HFFc6 (cell line): ENCODE measurements at regions not wholly inside any gene's neighbourhood (a gene's known extent, or its start where the extent isn't known, plus 50 kb on each side); places are given as distances from the start of the nearest gene placed in this dataset.

Experiments
- DNase-seq: peaks from one replicate; pipeline ENCODE4 v3.0.0-alpha.2; 2018
- H3K27ac Mint-ChIP-seq: 2 replicates; pipeline ENCODE4 v1.8.0; 2020; ENCODE audit warnings: mild to moderate bottlenecking, mixed read lengths
- H3K27me3 Mint-ChIP-seq: 2 replicates; pipeline ENCODE4 v1.8.0; 2021; ENCODE audit warnings: mild to moderate bottlenecking, moderate library complexity, mixed read lengths; ENCODE audit not compliant: insufficient read depth
- H3K36me3 Mint-ChIP-seq: 2 replicates; pipeline ENCODE4 v1.8.0; 2021; ENCODE audit warnings: low read depth, mixed read lengths
- H3K4me1 Mint-ChIP-seq: 2 replicates; pipeline ENCODE4 v1.8.0; 2020; ENCODE audit warnings: low read depth, mixed read lengths
- H3K4me3 Mint-ChIP-seq: 2 replicates; pipeline ENCODE4 v1.8.0; 2020; ENCODE audit warnings: mild to moderate bottlenecking, moderate library complexity, mixed read lengths
- H3K9me3 Mint-ChIP-seq: 2 replicates; pipeline ENCODE4 v1.8.0; 2020; ENCODE audit warnings: mild to moderate bottlenecking, mixed read lengths
- CTCF ChIP-seq: fragments of 200-600 bp; sonication (generic); IDR thresholded peaks from 2 replicates; pipeline ENCODE4 v1.5.0; 2021; ENCODE audit warnings: antibody characterized with exemption, mild to moderate bottlenecking

- peaks cover 3% of the 10 kb centered on the region for H3K9me3 Mint-ChIP-seq
- no peak for TF ChIP-seq CTCF
- no peak overlapping the region for H3K27ac Mint-ChIP-seq
These were observed 724.1 kb upstream of the MEF2C start for GRCh38 chr5:89606939-89607534.

GRCh38 chr5:89604342-89604741, 721.4 kb upstream of the MEF2C start:
- Mint-ChIP-seq H3K27ac (no peak overlapping the region), H3K4me3 (no peak overlapping the region), H3K27me3 (no peaks in the 10 kb centered on the region), H3K9me3 (peaks cover 3% of the 10 kb centered on the region), H3K4me1 (no peaks in the 10 kb centered on the region), H3K36me3 (no peaks in the 10 kb centered on the region)
- DNase-seq, result no peak
- no peak for TF ChIP-seq CTCF

More at GRCh38 chr5:89606939-89607534, 724.1 kb upstream of the MEF2C start:
- H3K36me3 Mint-ChIP-seq, result no peaks in the 10 kb centered on the region
- no peak overlapping the region for H3K4me3 Mint-ChIP-seq
- no peak for DNase-seq
- no peaks in the 10 kb centered on the region for H3K4me1 Mint-ChIP-seq
- H3K27me3 Mint-ChIP-seq, result peaks cover 2% of the 10 kb centered on the region; the same call in 1 of the 2 replicates

GRCh38 chr5:89601880-89602279, 718.9 kb upstream of the MEF2C start:
- Mint-ChIP-seq H3K27me3 (no peaks in the 10 kb centered on the region), H3K9me3 (no peaks in the 10 kb centered on the region; the same call in 1 of the 2 replicates), H3K4me3 (no peak overlapping the region), H3K27ac (no peak overlapping the region), H3K4me1 (no peaks in the 10 kb centered on the region), H3K36me3 (no peaks in the 10 kb centered on the region)
- DNase-seq, result no peak
- no peak for TF ChIP-seq CTCF

- no peaks in the 10 kb centered on the region; the same call in 1 of the 2 replicates for H3K27me3 Mint-ChIP-seq
- H3K4me3 Mint-ChIP-seq, result no peak overlapping the region
- H3K9me3 Mint-ChIP-seq, result no peaks in the 10 kb centered on the region; the same call in 1 of the 2 replicates
- peaks cover 17% of the 10 kb centered on the region for H3K4me1 Mint-ChIP-seq
- no peak for DNase-seq
- H3K36me3 Mint-ChIP-seq, result no peaks in the 10 kb centered on the region
- H3K27ac Mint-ChIP-seq, result no peak overlapping the region
- no peak for TF ChIP-seq CTCF
These were observed 714.9 kb upstream of the MEF2C start for GRCh38 chr5:89597878-89598277.

GRCh38 chr5:89596821-89597220, 713.8 kb upstream of the MEF2C start:
- Mint-ChIP-seq H3K27ac (no peak overlapping the region), H3K27me3 (no peaks in the 10 kb centered on the region; the same call in 1 of the 2 replicates), H3K9me3 (no peaks in the 10 kb centered on the region; the same call in 1 of the 2 replicates), H3K36me3 (no peaks in the 10 kb centered on the region), H3K4me1 (peaks cover 17% of the 10 kb centered on the region), H3K4me3 (no peak overlapping the region)
- no peak for TF ChIP-seq CTCF
- DNase-seq, result no peak
